PC-9 (cell line): ENCODE measurements at regions not wholly inside any gene's neighbourhood (a gene's known extent, or its start where the extent isn't known, plus 50 kb on each side); places are given as distances from the start of the nearest gene placed in this dataset.
A peak's percentile ranks its signal among the peaks of the same experiment; 100 is the strongest.

ENCODE experiments used
- BruUV-seq: library from RNA; stranded (reverse); fragments of 400-500 nt; replicated peaks from 2 replicates; lab custom pipeline; 2021; lab: Mats Ljungman, UMichigan
- CTCF ChIA-PET: fragments of 300-600 bp; sonication (Branson Sonifier 250); formaldehyde crosslinking; loops from one replicate; lab custom pipeline; 2022; ENCODE audit warnings: antibody characterized with exemption; lab: Charles Lee
- POLR2A ChIA-PET: fragments of 300-600 bp; sonication (Branson Sonifier 250); formaldehyde crosslinking; loops from one replicate; lab custom pipeline; 2022; ENCODE audit warnings: antibody characterized with exemption; ENCODE audit not compliant: unreplicated experiment; lab: Charles Lee
- DNase-seq, 2 experiments: peaks; one replicate each; pipeline versions ENCODE4 v3.0.0 to v3.0.0-alpha.2; 2015 to 2022; ENCODE audit warnings: mixed read lengths in 1 of 2
- H2AFZ ChIP-seq: fragments of 200-600 bp; sonication (generic); 2 replicates; pipeline ENCODE4 v1.8.1; 2017; ENCODE audit warnings: antibody characterized with exemption
- H3F3A ChIP-seq: fragments of 200-600 bp; sonication (generic); 2 replicates; pipeline ENCODE4 v1.8.1; 2017; ENCODE audit warnings: antibody characterized with exemption, mild to moderate bottlenecking, low read depth; ENCODE audit not compliant: insufficient read depth
- H3K27ac ChIP-seq: fragments of 200-600 bp; sonication (generic); 2 replicates; pipeline ENCODE4 v1.6.1; 2016; ENCODE audit warnings: mixed run types
- H3K27me3 ChIP-seq: fragments of 200-600 bp; sonication (generic); 2 replicates; pipeline ENCODE4 v1.6.1; 2016; ENCODE audit warnings: low read depth, mixed run types; ENCODE audit not compliant: insufficient read depth
- H3K36me3 ChIP-seq: fragments of 200-600 bp; sonication (generic); 2 replicates; pipeline ENCODE4 v1.6.1; 2016; ENCODE audit warnings: low read depth, mixed run types
- H3K4me1 ChIP-seq: fragments of 200-600 bp; sonication (generic); replicated peaks from 2 replicates; pipeline ENCODE4 v1.6.1; 2016; ENCODE audit warnings: mixed run types; ENCODE audit not compliant: insufficient read depth
- H3K4me2 ChIP-seq: fragments of 200-600 bp; sonication (generic); 2 replicates; pipeline ENCODE4 v1.6.1; 2017; ENCODE audit warnings: mixed run types
- H3K4me3 ChIP-seq: fragments of 200-600 bp; sonication (generic); 2 replicates; pipeline ENCODE4 v1.6.1; 2016; ENCODE audit warnings: mixed run types
- H3K79me2 ChIP-seq: fragments of 200-600 bp; sonication (generic); 2 replicates; pipeline ENCODE4 v1.6.1; 2017; ENCODE audit warnings: low read depth, mixed run types
- H3K9me2 ChIP-seq: fragments of 200-600 bp; sonication (generic); 2 replicates; pipeline ENCODE4 v1.8.1; 2017; ENCODE audit warnings: mild to moderate bottlenecking; ENCODE audit not compliant: insufficient read depth
- H3K9me3 ChIP-seq: fragments of 200-600 bp; sonication (generic); 2 replicates; pipeline ENCODE4 v1.8.1; 2016; ENCODE audit warnings: low read depth; ENCODE audit not compliant: insufficient read depth
- H4K20me1 ChIP-seq: fragments of 200-600 bp; sonication (generic); 2 replicates; pipeline ENCODE4 v1.8.1; 2017; ENCODE audit not compliant: insufficient read depth
- EZH2 ChIP-seq: fragments of 200-600 bp; sonication (generic); IDR thresholded peaks from 2 replicates; pipeline ENCODE4 v1.8.0; 2017; ENCODE audit warnings: antibody characterized with exemption, low read depth
- intact Hi-C: fragments of 100-400 bp; cut with micrococcal nuclease; formaldehyde crosslinking; loops from one replicate; pipeline ENCODE4 v1.10.0; 2022; ENCODE audit not compliant: unreplicated experiment
- TF ChIP-seq, protein P1 (sequence below): fragments of 200-600 bp; sonication (generic); conservative IDR thresholded peaks from 2 replicates; pipeline ENCODE4 v1.6.1; 2017; ENCODE audit warnings: mixed run types, antibody characterized with exemption, mild to moderate bottlenecking, moderate library complexity

DNA sequence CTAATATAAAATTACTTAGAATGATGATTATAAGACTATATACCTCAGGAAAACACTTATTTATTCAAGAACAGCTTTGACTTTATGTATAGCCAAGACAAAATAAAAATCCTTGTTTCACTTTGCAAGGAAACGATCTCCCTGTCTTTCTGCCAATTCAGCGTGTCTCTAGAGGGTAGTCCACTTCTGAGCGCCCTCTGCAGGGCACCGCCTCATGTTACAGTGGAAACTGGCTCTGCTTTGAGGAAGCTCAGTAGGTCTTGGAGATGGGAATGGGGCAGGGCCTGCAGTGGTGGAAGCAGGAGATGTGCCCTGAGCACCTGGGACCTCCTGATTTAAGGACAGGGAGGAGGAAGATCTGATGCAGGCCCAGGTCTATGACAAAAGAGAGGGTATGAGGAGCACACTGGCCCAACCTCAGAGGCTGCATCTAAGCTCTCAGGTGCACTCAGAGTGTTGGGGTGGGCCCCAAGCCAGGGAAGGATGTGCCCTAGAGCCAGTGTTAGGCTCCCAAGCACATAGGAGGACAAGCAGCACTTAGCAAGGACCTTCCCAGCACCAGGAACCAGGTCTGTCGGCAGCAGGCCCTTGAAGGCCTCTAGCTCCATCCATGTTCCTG, 481.0 kb downstream of the TNS3 start:
- Histone ChIP-seq H2AFZ (no peak overlapping the region), H3K4me1 (no peaks in the 10 kb centered on the region), H3K9me2 (no peaks in the 10 kb centered on the region), H3K4me3 (peak overlapping the region; percentile 16; the same call in 1 of the 2 replicates), H3K9me3 (no peaks in the 10 kb centered on the region), H3K36me3 (no peaks in the 10 kb centered on the region), H4K20me1 (no peaks in the 10 kb centered on the region), H3K79me2 (no peaks in the 10 kb centered on the region), H3F3A (no peaks in the 10 kb centered on the region), H3K27ac (no peak overlapping the region), H3K4me2 (peak overlapping the region; percentile 46), H3K27me3 (no peaks in the 10 kb centered on the region)
- intact Hi-C loops = no loop called here
- ChIA-PET CTCF (interaction anchor here (0.5 to 1.0 kb wide), 4 partner anchors 148 to 1179 kb away, joined by 3 to 12 read pairs (median 5); no protein-coding TSS in a partner anchor), POLR2A (no interaction called here)
- no peak for TF ChIP-seq EZH2
- TF ChIP-seq, protein P1, sequence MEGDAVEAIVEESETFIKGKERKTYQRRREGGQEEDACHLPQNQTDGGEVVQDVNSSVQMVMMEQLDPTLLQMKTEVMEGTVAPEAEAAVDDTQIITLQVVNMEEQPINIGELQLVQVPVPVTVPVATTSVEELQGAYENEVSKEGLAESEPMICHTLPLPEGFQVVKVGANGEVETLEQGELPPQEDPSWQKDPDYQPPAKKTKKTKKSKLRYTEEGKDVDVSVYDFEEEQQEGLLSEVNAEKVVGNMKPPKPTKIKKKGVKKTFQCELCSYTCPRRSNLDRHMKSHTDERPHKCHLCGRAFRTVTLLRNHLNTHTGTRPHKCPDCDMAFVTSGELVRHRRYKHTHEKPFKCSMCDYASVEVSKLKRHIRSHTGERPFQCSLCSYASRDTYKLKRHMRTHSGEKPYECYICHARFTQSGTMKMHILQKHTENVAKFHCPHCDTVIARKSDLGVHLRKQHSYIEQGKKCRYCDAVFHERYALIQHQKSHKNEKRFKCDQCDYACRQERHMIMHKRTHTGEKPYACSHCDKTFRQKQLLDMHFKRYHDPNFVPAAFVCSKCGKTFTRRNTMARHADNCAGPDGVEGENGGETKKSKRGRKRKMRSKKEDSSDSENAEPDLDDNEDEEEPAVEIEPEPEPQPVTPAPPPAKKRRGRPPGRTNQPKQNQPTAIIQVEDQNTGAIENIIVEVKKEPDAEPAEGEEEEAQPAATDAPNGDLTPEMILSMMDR = peak; percentile 84
- peak; percentile 61 for DNase-seq
- BruUV-seq = no TSS peak

GRCh38 chr7:47100148-47100816, 481.6 kb downstream of the TNS3 start:
- no peaks in the 10 kb centered on the region for H3F3A ChIP-seq
- H3K27ac ChIP-seq = no peak overlapping the region
- H3K9me3 ChIP-seq = no peaks in the 10 kb centered on the region
- H3K79me2 ChIP-seq = no peaks in the 10 kb centered on the region
- no TSS peak for BruUV-seq
- no peaks in the 10 kb centered on the region for H3K9me2 ChIP-seq
- DNase-seq = no peak
- no peaks in the 10 kb centered on the region for H3K4me1 ChIP-seq
- intact Hi-C loops = no loop called here
- TF ChIP-seq, protein P1 = no peak
- no peak for TF ChIP-seq EZH2
- H3K36me3 ChIP-seq = no peaks in the 10 kb centered on the region
- H3K4me2 ChIP-seq = peak overlapping the region; percentile 46
- no peak overlapping the region for H2AFZ ChIP-seq
- ChIA-PET CTCF (interaction anchor here (0.6 to 1.0 kb wide), 2 partner anchors 190 to 1178 kb away, joined by 3 to 12 read pairs; no protein-coding TSS in a partner anchor), POLR2A (no interaction called here)
- H4K20me1 ChIP-seq = no peaks in the 10 kb centered on the region
- H3K27me3 ChIP-seq = no peaks in the 10 kb centered on the region
- peak overlapping the region; percentile 16; the same call in 1 of the 2 replicates for H3K4me3 ChIP-seq

DNA sequence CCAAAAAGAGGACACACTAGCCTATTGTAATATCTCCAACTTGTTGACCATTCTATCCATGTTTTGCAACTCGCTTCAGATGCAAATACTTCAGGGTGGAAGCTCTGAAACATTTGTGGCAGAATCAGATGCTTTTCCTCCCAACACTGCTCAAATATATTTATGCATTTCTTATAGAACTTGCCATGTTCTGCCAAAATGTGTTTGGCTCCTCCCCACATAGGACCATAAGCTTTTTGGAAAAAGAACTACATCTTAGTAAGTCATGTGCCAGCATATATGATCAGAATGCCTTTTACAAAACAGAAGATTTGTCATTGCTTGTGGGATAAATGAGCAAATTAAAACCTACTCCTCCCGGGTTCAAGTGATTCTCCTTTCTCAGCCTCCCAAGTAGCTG, 484.5 kb downstream of the TNS3 start:
- no peak for TF ChIP-seq EZH2
- TF ChIP-seq, protein P1 = no peak
- Histone ChIP-seq H3F3A (no peaks in the 10 kb centered on the region), H3K4me1 (no peaks in the 10 kb centered on the region), H3K4me2 (no peak overlapping the region), H4K20me1 (no peaks in the 10 kb centered on the region), H3K27ac (no peak overlapping the region), H3K9me2 (no peaks in the 10 kb centered on the region), H3K9me3 (no peaks in the 10 kb centered on the region), H3K79me2 (no peaks in the 10 kb centered on the region), H3K36me3 (no peaks in the 10 kb centered on the region), H3K27me3 (no peaks in the 10 kb centered on the region), H2AFZ (no peak overlapping the region), H3K4me3 (no peak overlapping the region)
- POLR2A ChIA-PET = interaction anchor here (0.5 kb wide), 1 partner anchor 506 kb away, joined by 3 read pairs; no protein-coding TSS in a partner anchor
- DNase-seq = no peak
- CTCF ChIA-PET = no interaction called here
- intact Hi-C loops = no loop called here
- BruUV-seq = no TSS peak
